ENCODE measurements at regions not wholly inside any gene's neighbourhood (a gene's known extent, or its start where the extent isn't known, plus 50 kb on each side); places are given as distances from the start of the nearest gene placed in this dataset.

- ATAC-seq = no peak
- no peak for TF ChIP-seq CSRNP3 (CRISPR knock-in tag; IDR thresholded peaks at IDR 0.05)
- no peak for TF ChIP-seq POU6F1 (CRISPR knock-in tag; IDR thresholded peaks at IDR 0.05; ENCODE audit: borderline replicate concordance, low read depth)
- no peak for TF ChIP-seq ARNTL (CRISPR knock-in tag; IDR thresholded peaks at IDR 0.05; ENCODE audit: borderline replicate concordance, low read depth)
- TF ChIP-seq, protein P1, sequence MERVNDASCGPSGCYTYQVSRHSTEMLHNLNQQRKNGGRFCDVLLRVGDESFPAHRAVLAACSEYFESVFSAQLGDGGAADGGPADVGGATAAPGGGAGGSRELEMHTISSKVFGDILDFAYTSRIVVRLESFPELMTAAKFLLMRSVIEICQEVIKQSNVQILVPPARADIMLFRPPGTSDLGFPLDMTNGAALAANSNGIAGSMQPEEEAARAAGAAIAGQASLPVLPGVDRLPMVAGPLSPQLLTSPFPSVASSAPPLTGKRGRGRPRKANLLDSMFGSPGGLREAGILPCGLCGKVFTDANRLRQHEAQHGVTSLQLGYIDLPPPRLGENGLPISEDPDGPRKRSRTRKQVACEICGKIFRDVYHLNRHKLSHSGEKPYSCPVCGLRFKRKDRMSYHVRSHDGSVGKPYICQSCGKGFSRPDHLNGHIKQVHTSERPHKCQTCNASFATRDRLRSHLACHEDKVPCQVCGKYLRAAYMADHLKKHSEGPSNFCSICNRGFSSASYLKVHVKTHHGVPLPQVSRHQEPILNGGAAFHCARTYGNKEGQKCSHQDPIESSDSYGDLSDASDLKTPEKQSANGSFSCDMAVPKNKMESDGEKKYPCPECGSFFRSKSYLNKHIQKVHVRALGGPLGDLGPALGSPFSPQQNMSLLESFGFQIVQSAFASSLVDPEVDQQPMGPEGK (CRISPR knock-in tag; IDR thresholded peaks at IDR 0.05; ENCODE audit: borderline replicate concordance) = no peak
- no peak for TF ChIP-seq SNAI2 (CRISPR knock-in tag; IDR thresholded peaks at IDR 0.05)
- TF ChIP-seq BACH2 (CRISPR knock-in tag; IDR thresholded peaks at IDR 0.05; ENCODE audit: borderline replicate concordance) = no peak
- TF ChIP-seq ZNF565 (CRISPR knock-in tag; conservative IDR thresholded peaks at IDR 0.05; ENCODE audit: low read depth) = no peak
Measured at GRCh38 chr17:72340836-72341235, 220.0 kb downstream of the SOX9 start.

DNA sequence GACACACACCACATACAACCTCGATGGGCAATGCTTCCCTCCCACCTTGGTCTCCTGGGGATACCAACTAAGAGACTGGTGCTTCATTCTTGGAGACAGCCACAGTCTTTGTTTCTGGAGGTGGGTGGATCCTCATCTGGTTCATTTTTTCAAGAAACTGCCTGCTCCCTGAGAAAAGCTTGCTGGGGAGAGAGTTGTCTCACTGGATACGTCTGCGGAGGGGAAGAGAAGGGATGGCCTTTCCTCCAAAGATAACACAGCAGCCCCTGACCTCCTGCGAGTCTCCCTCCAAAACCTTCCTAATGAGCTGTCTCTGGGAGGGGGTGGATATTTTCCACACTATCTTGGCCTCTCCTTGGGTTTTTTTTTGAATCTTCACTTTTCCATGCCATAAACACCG, 221.2 kb downstream of the SOX9 start:
- no peak for ATAC-seq

GRCh38 chr17:72342627-72343527, 222.1 kb downstream of the SOX9 start:
- ATAC-seq = no peak
- TF ChIP-seq PPARA (CRISPR knock-in tag; IDR thresholded peaks at IDR 0.05; ENCODE audit: borderline replicate concordance) = no peak
- no peak for TF ChIP-seq RARB (CRISPR knock-in tag; IDR thresholded peaks at IDR 0.05)
- TF ChIP-seq CSDC2 (CRISPR knock-in tag; IDR thresholded peaks at IDR 0.05) = no peak
- TF ChIP-seq SNAI2 (CRISPR knock-in tag; IDR thresholded peaks at IDR 0.05) = no peak
- TF ChIP-seq ZC3H10 (CRISPR knock-in tag; IDR thresholded peaks at IDR 0.05) = no peak
- no peak for TF ChIP-seq ISL1 (CRISPR knock-in tag; IDR thresholded peaks at IDR 0.05)
- TF ChIP-seq, protein P2, sequence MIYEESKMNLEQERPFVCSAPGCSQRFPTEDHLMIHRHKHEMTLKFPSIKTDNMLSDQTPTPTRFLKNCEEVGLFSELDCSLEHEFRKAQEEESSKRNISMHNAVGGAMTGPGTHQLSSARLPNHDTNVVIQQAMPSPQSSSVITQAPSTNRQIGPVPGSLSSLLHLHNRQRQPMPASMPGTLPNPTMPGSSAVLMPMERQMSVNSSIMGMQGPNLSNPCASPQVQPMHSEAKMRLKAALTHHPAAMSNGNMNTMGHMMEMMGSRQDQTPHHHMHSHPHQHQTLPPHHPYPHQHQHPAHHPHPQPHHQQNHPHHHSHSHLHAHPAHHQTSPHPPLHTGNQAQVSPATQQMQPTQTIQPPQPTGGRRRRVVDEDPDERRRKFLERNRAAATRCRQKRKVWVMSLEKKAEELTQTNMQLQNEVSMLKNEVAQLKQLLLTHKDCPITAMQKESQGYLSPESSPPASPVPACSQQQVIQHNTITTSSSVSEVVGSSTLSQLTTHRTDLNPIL (CRISPR knock-in tag; IDR thresholded peaks at IDR 0.05; ENCODE audit: low read depth) = no peak
- TF ChIP-seq, protein P3, sequence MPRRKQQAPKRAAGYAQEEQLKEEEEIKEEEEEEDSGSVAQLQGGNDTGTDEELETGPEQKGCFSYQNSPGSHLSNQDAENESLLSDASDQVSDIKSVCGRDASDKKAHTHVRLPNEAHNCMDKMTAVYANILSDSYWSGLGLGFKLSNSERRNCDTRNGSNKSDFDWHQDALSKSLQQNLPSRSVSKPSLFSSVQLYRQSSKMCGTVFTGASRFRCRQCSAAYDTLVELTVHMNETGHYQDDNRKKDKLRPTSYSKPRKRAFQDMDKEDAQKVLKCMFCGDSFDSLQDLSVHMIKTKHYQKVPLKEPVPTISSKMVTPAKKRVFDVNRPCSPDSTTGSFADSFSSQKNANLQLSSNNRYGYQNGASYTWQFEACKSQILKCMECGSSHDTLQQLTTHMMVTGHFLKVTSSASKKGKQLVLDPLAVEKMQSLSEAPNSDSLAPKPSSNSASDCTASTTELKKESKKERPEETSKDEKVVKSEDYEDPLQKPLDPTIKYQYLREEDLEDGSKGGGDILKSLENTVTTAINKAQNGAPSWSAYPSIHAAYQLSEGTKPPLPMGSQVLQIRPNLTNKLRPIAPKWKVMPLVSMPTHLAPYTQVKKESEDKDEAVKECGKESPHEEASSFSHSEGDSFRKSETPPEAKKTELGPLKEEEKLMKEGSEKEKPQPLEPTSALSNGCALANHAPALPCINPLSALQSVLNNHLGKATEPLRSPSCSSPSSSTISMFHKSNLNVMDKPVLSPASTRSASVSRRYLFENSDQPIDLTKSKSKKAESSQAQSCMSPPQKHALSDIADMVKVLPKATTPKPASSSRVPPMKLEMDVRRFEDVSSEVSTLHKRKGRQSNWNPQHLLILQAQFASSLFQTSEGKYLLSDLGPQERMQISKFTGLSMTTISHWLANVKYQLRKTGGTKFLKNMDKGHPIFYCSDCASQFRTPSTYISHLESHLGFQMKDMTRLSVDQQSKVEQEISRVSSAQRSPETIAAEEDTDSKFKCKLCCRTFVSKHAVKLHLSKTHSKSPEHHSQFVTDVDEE (CRISPR knock-in tag; IDR thresholded peaks at IDR 0.05) = no peak
- no peak for TF ChIP-seq TOX (CRISPR knock-in tag; IDR thresholded peaks at IDR 0.05; ENCODE audit: borderline replicate concordance)
- no peak for TF ChIP-seq BACH2 (CRISPR knock-in tag; IDR thresholded peaks at IDR 0.05; ENCODE audit: borderline replicate concordance)
- no peak for TF ChIP-seq ZFP30 (CRISPR knock-in tag; IDR thresholded peaks at IDR 0.05)
- no peak for TF ChIP-seq ARNTL (CRISPR knock-in tag; IDR thresholded peaks at IDR 0.05; ENCODE audit: borderline replicate concordance, low read depth)
- TF ChIP-seq TCF4 (CRISPR knock-in tag; IDR thresholded peaks at IDR 0.05; ENCODE audit: borderline replicate concordance) = no peak
- TF ChIP-seq OSR1 (CRISPR knock-in tag; IDR thresholded peaks at IDR 0.05) = no peak
- TF ChIP-seq, protein P1 (CRISPR knock-in tag; IDR thresholded peaks at IDR 0.05; ENCODE audit: borderline replicate concordance) = no peak
- no peak for TF ChIP-seq ZNF565 (CRISPR knock-in tag; conservative IDR thresholded peaks at IDR 0.05; ENCODE audit: low read depth)

More for the DNA sequence above, 221.2 kb downstream of the SOX9 start:
- TF ChIP-seq ZFP30 (CRISPR knock-in tag; IDR thresholded peaks at IDR 0.05) = no peak
- TF ChIP-seq OSR1 (CRISPR knock-in tag; IDR thresholded peaks at IDR 0.05) = no peak
- TF ChIP-seq, protein P3 (CRISPR knock-in tag; IDR thresholded peaks at IDR 0.05) = no peak
- TF ChIP-seq ZNF8 (CRISPR knock-in tag; IDR thresholded peaks at IDR 0.05) = no peak
- no peak for TF ChIP-seq RARB (CRISPR knock-in tag; IDR thresholded peaks at IDR 0.05)
- TF ChIP-seq ZNF70 (CRISPR knock-in tag; IDR thresholded peaks at IDR 0.05) = no peak
- no peak for TF ChIP-seq SNAI2 (CRISPR knock-in tag; IDR thresholded peaks at IDR 0.05)
- TF ChIP-seq ISL1 (CRISPR knock-in tag; IDR thresholded peaks at IDR 0.05) = no peak
